RWPE2 (cell line): ENCODE measurements at regions not wholly inside any gene's neighbourhood (a gene's known extent, or its start where the extent isn't known, plus 50 kb on each side); places are given as distances from the start of the nearest gene placed in this dataset.
"Not testable (repeated sequence)": the region's sequence is repeated elsewhere in the genome, so short reads cannot be mapped to it uniquely, and the experiment has no call there.

ENCODE experiments used
- ATAC-seq: fragments of 200-7000 bp; cut with Tn5 transposase; 3 replicates; pipeline ENCODE4 v1.9.1; 2021; ENCODE audit warnings: low read depth
- DNase-seq: peaks from one replicate; pipeline ENCODE4 v3.0.0-alpha.2; 2020; ENCODE audit warnings: low spot score
- H3K27ac ChIP-seq: fragments of 450-650 bp; 2 replicates; pipeline ENCODE4 v1.5.1; 2017; ENCODE audit warnings: mild to moderate bottlenecking; ENCODE audit not compliant: poor library complexity, severe bottlenecking
- H3K27me3 ChIP-seq: fragments of 250-450 bp; sonication (Bioruptor Pico); 2 replicates; pipeline ENCODE4 v1.5.1; 2021; ENCODE audit warnings: mild to moderate bottlenecking, moderate library complexity; ENCODE audit not compliant: insufficient read depth, poor library complexity, severe bottlenecking
- H3K36me3 ChIP-seq: fragments of 250-450 bp; sonication (Bioruptor Pico); 2 replicates; pipeline ENCODE4 v1.5.1; 2020; ENCODE audit warnings: low read depth, mild to moderate bottlenecking, moderate library complexity
- H3K4me1 ChIP-seq: fragments of 250-450 bp; sonication (Bioruptor Pico); 2 replicates; pipeline ENCODE4 v1.5.1; 2021; ENCODE audit warnings: mild to moderate bottlenecking, moderate library complexity; ENCODE audit not compliant: insufficient read depth, poor library complexity, severe bottlenecking
- H3K4me3 ChIP-seq: fragments of 250-450 bp; sonication (Bioruptor Pico); 2 replicates; pipeline ENCODE4 v1.5.1; 2021; ENCODE audit warnings: mild to moderate bottlenecking, moderate library complexity; ENCODE audit not compliant: severe bottlenecking
- H3K9me3 ChIP-seq: fragments of 250-450 bp; sonication (Bioruptor Pico); 2 replicates; pipeline ENCODE4 v1.5.1; 2021; ENCODE audit warnings: mild to moderate bottlenecking, moderate library complexity; ENCODE audit not compliant: severe bottlenecking
- TF ChIP-seq, protein P1 (sequence below): fragments of 450-650 bp; IDR thresholded peaks from one replicate; pipeline ENCODE4 v1.5.1; 2017; ENCODE audit warnings: mild to moderate bottlenecking, moderate library complexity; ENCODE audit not compliant: poor library complexity, severe bottlenecking

DNA sequence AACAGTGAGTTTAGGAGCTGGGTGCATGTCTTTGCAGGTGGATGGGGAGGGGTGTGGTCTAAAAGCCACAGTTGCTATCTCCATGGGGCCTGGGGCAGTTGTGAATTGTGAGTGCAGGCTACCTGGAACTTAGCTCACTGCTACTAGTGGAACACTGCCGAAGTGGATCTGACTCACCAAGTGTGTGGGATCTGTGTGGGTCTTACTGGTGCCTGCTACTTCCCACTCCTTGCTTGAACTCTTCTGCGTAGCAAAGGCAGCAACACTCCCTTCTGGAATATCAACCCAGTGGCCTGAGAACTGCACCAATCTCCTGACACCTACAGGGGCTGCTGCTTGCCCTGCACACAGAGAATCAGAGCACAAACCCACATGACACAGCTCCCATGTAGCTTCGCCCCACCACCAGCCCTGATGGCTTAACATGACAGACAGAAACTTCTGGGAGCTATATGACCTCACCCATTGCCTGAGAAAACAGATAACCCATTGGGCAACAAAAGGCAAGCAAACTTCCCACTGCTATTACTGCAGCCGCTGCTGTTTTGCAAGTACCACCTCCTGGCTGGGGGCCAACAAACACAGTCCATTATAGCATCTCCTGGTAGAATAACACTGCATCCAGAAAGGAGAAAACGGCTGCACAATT, 455.1 kb upstream of the DDX18 start:
- no peak overlapping the region for H3K27ac ChIP-seq
- no peak for ATAC-seq
- no peaks in the 10 kb centered on the region for H3K27me3 ChIP-seq
- TF ChIP-seq, protein P1, sequence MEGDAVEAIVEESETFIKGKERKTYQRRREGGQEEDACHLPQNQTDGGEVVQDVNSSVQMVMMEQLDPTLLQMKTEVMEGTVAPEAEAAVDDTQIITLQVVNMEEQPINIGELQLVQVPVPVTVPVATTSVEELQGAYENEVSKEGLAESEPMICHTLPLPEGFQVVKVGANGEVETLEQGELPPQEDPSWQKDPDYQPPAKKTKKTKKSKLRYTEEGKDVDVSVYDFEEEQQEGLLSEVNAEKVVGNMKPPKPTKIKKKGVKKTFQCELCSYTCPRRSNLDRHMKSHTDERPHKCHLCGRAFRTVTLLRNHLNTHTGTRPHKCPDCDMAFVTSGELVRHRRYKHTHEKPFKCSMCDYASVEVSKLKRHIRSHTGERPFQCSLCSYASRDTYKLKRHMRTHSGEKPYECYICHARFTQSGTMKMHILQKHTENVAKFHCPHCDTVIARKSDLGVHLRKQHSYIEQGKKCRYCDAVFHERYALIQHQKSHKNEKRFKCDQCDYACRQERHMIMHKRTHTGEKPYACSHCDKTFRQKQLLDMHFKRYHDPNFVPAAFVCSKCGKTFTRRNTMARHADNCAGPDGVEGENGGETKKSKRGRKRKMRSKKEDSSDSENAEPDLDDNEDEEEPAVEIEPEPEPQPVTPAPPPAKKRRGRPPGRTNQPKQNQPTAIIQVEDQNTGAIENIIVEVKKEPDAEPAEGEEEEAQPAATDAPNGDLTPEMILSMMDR, result no peak
- no peaks in the 10 kb centered on the region for H3K4me1 ChIP-seq
- no peaks in the 10 kb centered on the region for H3K36me3 ChIP-seq
- no peaks in the 10 kb centered on the region for H3K9me3 ChIP-seq
- DNase-seq, result no peak
- no peak overlapping the region for H3K4me3 ChIP-seq

DNA sequence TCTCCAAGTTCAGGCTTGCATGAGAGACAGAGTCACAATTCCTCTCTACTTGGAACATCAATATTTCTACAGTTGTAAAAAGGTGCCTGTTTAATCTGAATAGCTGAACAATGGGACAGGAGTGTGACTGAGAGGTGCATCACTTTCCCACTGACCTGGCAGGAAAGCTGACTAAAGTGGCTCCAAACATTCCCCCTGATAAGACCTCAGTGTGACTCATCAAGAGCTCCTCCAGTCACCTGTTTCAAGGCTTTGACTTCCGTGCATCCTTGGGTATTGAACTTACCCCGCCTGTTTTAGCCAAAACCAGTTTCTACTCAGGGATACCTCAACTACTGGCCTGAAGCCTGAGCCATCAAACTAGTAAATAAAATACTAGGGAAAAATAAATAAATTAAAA, 453.9 kb upstream of the DDX18 start:
- Histone ChIP-seq H3K9me3 (no peaks in the 10 kb centered on the region), H3K4me3 (no peak overlapping the region), H3K4me1 (no peaks in the 10 kb centered on the region), H3K36me3 (no peaks in the 10 kb centered on the region), H3K27me3 (no peaks in the 10 kb centered on the region), H3K27ac (no peak overlapping the region)
- TF ChIP-seq, protein P1, result no peak
- DNase-seq (no peak), ATAC-seq (no peak)

DNA sequence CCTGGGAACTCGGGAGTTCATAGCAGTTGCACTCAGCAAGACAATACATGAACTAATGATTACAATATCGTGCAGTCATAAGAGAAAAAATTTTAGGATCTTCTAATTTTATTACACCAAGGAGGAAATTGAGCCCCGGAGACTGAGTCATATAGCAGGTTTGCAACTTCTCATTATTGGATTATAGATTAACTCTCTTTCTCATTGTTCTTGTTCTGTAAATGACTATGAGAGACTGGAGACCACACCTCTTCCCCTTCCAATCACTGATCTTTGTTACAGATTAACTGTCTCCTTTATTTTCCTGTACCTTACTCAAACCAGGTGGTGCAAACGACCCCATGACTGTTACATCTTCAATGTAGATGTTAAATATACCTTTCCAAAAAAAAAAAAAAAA, 435.8 kb upstream of the DDX18 start:
- TF ChIP-seq, protein P1, result no peak
- DNase-seq, result no peak
- Histone ChIP-seq H3K36me3 (no peaks in the 10 kb centered on the region), H3K27me3 (peaks cover 3% of the 10 kb centered on the region), H3K9me3 (no peaks in the 10 kb centered on the region), H3K4me1 (no peaks in the 10 kb centered on the region), H3K4me3 (no peak overlapping the region), H3K27ac (no peak overlapping the region)
- ATAC-seq, result no peak

DNA sequence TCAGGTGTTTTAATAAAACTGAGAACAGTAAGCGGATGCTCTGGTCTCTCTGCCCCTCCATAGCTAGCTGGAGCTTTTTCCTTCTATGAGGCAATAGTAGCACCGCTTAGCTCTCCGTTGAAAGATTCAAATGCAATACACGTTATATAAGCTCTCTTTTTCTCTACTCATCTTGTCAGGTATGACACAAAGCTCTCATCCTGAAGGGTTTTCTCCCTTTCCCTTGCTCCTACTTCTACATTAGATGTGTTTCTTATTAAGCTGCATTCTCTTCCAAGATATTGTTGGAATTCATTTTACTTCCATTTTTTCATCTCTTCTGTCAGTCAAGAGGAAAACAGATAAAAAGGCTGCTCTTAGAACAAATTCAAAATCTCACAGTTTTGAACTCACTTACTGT, 434.6 kb upstream of the DDX18 start:
- no peak for DNase-seq
- TF ChIP-seq, protein P1, result no peak
- no peak overlapping the region for H3K27ac ChIP-seq
- no peaks in the 10 kb centered on the region for H3K9me3 ChIP-seq
- peaks cover 3% of the 10 kb centered on the region for H3K27me3 ChIP-seq
- ATAC-seq, result no peak
- no peaks in the 10 kb centered on the region for H3K36me3 ChIP-seq
- H3K4me3 ChIP-seq, result no peak overlapping the region
- no peaks in the 10 kb centered on the region for H3K4me1 ChIP-seq

DNA sequence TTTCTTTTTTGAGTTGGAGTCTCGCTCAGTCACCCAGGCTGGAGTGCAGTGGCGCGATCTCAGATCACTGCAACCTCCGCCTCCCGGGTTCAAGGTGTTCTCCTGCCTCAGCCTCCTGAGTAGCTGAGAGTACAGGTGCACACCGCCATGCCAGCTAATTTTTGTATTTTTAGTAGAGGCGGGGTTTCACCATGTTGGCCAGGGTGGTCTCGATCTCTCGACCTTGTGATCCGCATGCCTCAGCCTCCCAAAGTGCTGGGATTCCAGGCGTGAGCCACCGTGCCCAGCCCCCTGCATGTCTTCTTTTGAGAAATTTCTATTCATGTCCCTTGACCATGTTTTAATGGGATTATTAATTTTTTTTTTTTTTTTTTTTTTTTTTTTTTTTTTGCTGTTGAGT, 430.5 kb upstream of the DDX18 start:
- ATAC-seq, H3K4me1 ChIP-seq, H3K4me3 ChIP-seq, H3K27ac ChIP-seq, H3K9me3 ChIP-seq, H3K27me3 ChIP-seq, H3K36me3 ChIP-seq, DNase-seq: not testable (repeated sequence)
